ENCODE measurements at regions not wholly inside any gene's neighbourhood (a gene's known extent, or its start where the extent isn't known, plus 50 kb on each side); places are given as distances from the start of the nearest gene placed in this dataset.

DNA sequence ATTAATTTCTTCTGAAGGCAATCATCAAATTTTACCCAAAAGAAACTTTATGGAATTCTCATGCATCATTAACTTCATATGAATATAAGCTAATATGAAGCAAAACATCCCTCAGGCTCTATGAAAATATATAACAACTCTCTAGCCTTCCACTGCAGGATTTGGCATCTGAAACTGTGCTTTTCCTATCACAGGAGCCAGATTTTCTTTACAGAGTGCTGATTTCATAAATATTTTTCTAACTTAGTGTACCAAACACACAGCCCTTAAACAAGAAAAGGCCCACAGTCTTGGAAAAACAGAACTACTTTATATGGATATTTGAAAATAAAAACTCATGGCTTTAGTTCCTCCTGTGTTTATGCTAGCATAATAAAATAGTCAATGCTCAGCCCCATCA, 559.5 kb upstream of the CHRM3 start:
- TF ChIP-seq, protein P1, sequence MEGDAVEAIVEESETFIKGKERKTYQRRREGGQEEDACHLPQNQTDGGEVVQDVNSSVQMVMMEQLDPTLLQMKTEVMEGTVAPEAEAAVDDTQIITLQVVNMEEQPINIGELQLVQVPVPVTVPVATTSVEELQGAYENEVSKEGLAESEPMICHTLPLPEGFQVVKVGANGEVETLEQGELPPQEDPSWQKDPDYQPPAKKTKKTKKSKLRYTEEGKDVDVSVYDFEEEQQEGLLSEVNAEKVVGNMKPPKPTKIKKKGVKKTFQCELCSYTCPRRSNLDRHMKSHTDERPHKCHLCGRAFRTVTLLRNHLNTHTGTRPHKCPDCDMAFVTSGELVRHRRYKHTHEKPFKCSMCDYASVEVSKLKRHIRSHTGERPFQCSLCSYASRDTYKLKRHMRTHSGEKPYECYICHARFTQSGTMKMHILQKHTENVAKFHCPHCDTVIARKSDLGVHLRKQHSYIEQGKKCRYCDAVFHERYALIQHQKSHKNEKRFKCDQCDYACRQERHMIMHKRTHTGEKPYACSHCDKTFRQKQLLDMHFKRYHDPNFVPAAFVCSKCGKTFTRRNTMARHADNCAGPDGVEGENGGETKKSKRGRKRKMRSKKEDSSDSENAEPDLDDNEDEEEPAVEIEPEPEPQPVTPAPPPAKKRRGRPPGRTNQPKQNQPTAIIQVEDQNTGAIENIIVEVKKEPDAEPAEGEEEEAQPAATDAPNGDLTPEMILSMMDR (IDR thresholded peaks at IDR 0.05), result no peak
- TF ChIP-seq ZFX (IDR thresholded peaks at IDR 0.05; ENCODE audit: borderline replicate concordance), result no peak

Measured in 22Rv1 (cell line).